GM19239 (cell line): ENCODE measurements at regions not wholly inside any gene's neighbourhood (a gene's known extent, or its start where the extent isn't known, plus 50 kb on each side); places are given as distances from the start of the nearest gene placed in this dataset.
A peak's percentile ranks its signal among the peaks of the same experiment; 100 is the strongest.

Source experiments
- DNase-seq: peaks from one replicate; pipeline ENCODE4 v3.0.0; 2011; ENCODE audit warnings: low spot score; ENCODE audit not compliant: insufficient read length
- FAIRE-seq: peaks from 2 replicates; lab custom pipeline; 2011; peaks lifted over from hg19 to GRCh38; lab: Jason Lieb, UNC

GRCh38 chr20:24738058-24738775 is 210.9 kb upstream of the CST7 start:
- DNase-seq (no peak), FAIRE-seq (no peak)

DNA sequence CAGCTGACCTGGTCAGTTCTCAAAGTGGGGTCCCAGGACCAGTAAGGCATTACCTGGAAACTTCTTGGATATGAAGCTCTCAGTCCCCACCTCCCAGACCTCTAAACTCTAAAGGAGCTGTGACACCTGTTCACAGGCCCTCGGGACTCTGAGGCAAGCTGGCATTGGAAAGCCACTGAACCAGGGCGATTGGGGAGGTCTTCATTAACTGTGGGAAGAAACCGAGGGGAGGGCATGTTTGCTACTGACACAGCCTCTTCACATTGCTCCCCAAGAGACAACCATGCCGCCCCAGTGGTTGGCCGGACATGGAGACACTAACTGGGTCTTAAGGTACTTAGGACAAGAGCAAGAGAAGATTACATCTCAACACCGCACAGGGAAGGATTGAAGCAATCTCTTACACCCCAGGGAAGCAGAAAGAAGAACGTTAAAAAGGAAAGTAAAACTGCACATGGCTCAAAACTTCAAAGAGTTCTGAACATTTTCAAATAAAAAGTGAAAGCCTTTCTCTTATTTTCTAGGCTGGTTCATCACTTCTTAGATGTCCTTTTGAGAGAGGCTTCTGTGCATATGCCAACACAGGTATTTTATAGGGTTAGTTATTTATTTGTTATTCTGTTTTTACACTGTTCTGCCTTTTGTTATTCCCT is 210.0 kb upstream of the CST7 start:
- FAIRE-seq (no peak), DNase-seq (peak; percentile 18)

DNA sequence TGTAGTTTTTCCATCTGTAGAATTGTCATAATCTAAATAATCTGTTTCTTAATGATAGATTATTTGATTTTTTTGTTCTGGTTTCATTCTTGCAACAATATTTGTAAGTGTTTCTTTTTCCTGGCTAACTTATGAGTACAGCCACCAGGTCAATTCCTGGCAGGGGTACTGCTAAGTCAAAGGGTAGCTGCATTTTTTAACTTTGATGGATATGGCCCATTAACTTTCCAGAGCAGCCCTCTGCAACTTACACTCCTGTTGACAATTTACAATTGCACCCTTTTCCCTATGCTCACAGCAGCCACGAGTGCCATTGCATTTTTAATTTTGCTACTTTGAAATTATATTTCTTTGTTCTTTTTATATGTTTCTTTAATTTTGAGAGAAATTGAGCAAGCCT is 209.3 kb upstream of the CST7 start:
- no peak for FAIRE-seq

GRCh38 chr20:24741493-24742072 is 207.5 kb upstream of the CST7 start:
- FAIRE-seq (no peak), DNase-seq (no peak)

More for the DNA sequence above, 209.3 kb upstream of the CST7 start:
- no peak for DNase-seq

GRCh38 chr20:24742436-24742835 is 206.6 kb upstream of the CST7 start:
- FAIRE-seq (no peak), DNase-seq (no peak)

DNA sequence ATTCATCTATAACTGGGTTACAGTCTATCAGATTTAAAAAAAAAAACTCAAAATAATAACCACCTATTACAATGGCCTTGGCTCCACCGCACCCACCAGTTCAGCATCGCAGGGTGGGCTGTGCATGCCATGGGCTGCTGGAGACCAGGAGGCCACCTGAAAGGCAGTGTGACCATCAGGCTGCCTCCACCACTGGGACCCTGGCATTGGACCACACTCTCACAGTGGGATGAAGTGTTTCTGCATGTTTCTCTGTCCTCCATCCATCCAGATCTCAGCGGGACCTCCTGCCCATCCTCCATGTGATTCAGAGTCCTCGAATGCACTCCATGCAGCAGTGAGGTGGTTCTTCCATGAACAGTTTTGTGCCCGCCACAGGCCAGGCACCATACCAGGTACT is 206.1 kb upstream of the CST7 start:
- DNase-seq (no peak), FAIRE-seq (no peak)

DNA sequence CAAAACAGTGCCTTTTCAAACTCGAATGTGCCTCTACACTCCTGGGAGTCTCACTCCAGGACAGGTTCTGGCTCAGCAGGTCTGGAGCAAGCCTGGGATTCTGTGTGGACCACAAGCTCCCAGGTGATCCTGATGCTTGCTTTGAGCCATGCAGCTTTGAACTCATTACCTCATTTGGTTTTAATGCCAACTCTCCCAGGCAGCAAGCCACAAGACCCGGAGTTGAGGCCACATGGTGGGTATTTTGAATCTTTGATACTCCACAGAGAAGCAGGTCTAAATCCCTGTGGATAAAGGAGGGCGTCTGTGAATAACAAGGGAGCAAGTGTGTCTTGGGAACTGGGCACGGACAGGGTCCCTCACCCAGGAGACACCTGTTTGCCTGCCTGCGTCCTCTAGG is 205.4 kb upstream of the CST7 start:
- no peak for FAIRE-seq
- DNase-seq, result no peak

DNA sequence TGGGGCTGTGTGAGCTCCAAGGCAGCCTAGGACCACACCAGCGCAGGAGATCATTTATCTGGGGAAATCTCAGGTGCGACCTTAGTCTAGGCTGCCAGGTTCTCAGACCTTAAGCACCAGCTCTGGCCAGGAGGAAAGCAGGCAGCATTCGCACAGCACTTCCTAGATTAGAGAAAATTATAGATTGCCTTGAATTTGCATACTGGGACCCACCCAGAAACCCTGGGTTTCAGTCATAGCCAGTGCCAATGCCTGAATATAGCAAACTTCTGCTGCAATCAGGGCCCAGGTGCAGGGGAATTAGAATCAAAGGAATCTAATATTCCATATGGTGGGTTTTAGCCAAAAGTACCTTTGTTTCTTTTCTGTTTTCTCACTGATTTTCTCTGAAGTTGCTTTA is 204.3 kb upstream of the CST7 start:
- FAIRE-seq (no peak), DNase-seq (no peak)

DNA sequence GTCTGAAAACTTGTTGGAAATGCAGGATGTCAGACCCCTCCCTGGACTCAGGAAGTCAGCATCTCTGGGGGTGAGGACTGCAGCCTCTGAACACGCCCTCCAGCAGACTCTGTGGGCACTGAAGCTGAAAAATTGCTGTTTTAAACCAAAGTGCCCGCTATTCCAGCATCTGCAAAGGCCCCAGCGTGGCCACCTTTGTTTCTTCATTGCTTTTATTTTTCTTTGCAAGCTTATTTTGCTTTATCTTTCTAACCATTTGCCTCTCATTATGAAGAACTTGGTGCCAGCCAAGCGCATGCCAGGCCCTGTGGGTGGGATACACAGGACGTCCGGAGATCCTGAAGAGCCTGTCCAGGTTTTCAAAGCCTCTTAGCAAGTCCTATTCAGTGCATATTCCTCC is 203.9 kb upstream of the CST7 start:
- DNase-seq (no peak), FAIRE-seq (no peak)

DNA sequence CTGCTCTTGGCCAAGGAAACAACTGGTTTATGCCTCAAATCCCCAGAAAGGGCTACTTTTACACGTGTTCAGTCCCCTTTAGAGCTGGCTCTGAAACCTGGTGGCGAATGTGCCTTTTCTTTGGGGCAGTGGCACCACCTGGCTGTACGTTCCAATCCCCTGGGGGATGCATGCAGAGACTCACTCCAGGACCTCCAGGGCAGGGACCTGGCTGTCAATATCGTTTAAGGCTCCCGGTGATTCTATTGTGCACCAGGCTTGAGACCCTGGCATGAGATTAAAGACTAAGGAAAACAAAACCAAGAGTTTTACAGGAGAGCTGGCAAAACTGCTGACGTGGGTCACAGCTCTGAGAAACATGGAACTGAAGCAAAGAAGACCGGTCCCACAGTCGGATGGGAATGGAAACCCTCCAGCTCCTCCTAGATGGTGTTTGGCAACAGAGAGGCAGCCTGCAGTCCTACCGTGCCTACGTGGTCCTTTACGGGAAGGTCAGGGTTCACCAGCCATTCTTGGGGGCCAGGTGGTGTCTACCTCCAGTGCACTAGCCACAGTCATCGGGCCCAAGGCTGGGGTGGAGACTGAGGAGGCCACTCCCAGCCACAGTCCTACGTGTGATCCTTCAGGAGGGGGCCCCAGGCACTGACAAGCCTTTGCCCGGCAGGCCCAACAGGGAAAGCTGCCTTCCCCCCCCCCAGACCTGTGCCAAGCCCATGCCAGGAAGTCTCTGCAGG is 203.3 kb upstream of the CST7 start:
- DNase-seq, result no peak

DNA sequence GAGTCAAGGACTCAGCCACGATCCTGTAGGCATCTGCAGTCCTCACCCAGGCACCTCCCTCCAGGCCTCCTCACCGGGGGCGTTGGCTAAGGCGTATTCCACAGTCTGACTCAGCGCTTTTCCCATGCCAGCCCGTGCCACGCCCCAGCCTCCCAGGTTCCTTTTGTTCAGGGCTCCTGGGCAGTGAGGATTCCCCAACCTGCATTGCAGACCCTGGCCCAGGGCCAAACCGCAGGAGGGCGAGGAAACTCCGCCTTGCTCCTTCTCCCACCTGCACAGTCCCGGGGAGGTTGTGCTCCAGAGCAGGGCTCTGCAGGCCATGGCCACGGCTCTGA is 202.8 kb upstream of the CST7 start:
- DNase-seq (no peak), FAIRE-seq (no peak)

More for the DNA sequence above, 203.3 kb upstream of the CST7 start:
- no peak for FAIRE-seq

DNA sequence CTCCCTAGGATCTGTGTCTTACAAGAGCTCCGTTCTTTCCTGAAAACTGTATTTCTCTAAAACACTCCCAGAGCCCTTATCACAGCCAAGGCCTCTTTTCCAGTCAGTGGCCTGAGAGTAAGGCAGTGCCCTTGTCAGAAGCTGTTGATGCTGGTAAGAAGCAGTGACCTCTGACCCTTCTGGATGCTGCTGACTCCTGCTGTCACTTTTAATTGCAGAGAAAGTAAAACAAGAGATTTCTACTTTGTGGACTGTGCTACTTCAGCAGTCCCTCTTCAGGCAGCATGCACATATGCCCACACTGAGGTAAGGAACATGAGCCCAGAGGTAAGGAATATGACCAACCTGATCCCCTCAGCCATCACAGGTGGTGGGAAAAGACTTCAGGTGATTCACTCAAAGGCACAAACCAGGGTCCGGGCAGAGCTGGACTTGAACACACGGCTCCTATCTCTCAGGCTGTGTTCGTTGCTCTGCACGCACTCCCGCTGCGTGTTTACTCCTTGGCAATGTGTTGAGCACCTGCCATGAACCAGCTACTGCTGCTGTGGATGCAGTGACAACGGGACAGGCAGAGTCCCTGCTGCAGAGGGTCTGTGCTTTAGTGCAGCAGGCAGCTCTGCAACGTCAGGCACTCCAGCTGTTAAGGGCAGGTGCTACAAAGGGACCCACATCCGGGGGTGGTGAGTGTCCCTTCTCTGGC is 201.9 kb upstream of the CST7 start:
- DNase-seq, result no peak
- FAIRE-seq, result no peak

GRCh38 chr20:24747881-24748595 is 201.0 kb upstream of the CST7 start:
- no peak for FAIRE-seq
- DNase-seq, result no peak

DNA sequence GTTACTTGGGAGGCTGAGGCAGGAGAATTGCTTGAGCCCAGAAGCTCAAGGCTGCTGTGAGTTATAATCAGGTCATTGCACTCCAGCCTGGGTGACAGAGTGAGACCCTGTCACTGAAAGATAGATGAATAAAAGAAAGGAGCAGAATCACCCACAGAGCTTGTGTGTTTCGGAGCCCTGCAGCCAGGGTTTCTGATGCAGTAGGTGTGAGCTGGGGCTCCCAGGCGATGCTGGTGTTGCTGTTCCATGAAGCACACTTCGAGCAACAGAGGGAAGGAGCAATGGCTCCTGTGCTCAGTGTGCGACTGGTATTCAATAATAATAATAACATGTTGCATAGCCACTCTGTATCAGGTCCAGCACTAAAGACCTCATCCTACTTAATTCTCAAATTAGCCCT is 197.5 kb upstream of the CST7 start:
- DNase-seq (no peak), FAIRE-seq (no peak)

DNA sequence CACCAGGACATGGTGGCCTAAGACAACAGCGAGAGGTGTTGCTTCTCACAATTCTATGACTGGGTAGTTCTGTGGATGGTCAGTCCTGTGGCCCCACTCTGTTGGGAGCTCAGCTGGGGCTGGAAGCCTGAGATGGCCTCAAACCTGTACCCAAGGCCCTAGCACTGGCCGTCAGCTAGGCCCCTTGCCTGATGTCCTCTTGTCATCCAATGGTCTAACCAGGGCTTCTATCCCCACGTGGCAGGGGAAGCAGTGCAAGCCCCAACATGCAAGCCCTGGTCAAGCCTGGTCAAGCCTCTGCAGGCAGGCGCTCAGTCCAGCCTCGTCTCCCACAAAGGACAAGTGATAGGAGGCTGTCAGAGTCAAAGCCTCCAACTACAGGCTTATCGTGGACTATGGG is 196.5 kb upstream of the CST7 start:
- no peak for FAIRE-seq
- DNase-seq, result no peak

DNA sequence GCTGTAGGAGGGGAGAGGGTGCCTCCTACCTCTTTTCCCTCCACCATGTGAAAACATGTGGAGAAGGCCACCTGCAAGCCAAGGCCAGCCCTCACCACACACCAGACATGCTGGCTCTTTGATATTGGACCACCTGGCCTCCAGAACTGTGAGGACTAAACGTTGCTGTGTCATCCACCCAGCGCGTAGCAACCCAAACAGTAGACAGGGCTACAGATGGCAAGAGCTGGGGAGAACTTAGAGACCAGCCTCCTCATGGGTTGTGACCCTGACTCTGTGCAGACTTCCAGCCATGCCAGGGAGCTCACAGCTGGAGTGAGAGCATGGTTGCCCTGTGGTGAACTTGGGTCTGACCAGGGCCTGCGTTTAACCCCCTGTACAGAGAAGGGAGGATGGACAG is 195.9 kb upstream of the CST7 start:
- DNase-seq, result no peak
- FAIRE-seq, result no peak

- FAIRE-seq, result no peak
Observed at GRCh38 chr20:24754691-24755090, 194.4 kb upstream of the CST7 start.

DNA sequence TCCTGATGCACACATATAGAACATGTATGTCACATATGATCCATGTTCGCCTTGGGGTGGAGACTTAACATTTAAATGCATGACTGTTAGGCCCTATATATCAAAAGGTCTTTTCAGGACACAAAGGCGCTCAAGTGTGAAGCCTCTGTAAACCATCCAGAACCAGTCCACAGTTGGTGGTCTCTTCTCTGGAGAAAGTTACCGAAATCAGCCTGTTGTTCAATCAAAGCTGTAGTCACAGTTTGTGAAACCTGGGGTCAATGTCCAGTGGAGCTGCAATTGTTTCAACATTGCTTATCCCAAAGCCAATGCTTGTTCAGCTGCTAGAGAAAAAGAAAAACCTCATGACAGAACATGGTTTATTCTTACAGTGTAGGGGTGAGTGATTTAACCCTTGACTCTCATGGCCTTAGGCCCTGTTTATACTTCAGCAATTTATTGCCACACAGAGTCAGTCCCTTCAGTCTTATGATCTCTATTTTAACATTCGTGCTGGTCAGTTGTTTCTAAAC is 193.6 kb upstream of the CST7 start:
- no peak for FAIRE-seq
- no peak for DNase-seq

More at GRCh38 chr20:24754691-24755090, 194.4 kb upstream of the CST7 start:
- DNase-seq, result no peak

DNA sequence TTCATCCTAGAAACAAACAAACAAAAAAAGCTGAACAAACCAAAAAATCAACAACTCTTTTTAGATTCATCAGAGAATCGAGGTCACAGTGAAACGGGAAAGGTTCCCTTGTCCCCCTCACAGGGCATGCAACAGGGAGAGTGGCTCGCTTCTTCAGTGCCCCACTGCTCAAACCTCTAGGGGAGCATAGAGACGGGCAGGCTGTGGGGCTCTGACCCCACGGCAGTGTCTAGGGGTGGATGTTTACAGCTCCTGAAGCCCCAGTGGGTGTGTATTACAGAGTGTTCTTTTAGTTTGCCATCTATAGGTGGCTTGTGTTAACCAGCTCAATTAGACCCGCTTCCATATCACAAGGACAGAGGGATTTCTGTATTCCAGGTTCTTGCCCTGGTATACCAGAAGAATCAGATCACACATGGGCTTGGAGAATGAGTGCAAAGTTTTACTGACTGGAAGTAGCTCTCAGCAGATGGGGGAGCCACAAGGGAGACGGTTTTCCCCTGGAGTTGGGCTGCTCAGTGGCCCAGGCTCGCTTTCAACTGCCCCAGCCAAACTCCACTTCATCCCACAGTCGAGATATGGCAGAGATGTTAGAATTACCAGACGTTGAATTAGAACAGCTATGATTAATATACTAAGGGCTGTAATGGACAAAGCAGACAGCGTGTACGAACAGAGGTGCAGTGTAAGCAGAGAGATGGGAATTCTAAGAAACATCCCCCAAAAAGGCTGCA is 192.6 kb upstream of the CST7 start:
- DNase-seq (no peak), FAIRE-seq (no peak)
